ENCODE measurements at regions not wholly inside any gene's neighbourhood (a gene's known extent, or its start where the extent isn't known, plus 50 kb on each side); places are given as distances from the start of the nearest gene placed in this dataset.
"Not testable (repeated sequence)": the region's sequence is repeated elsewhere in the genome, so short reads cannot be mapped to it uniquely, and the experiment has no call there.

- no peak for DNase-seq (ENCODE audit: low read depth)
Observed at GRCh38 chr20:56689318-56689717, 60.2 kb downstream of the TFAP2C start.

- DNase-seq (ENCODE audit: low read depth) = no peak
Observed at GRCh38 chr20:56689852-56690485, 60.9 kb downstream of the TFAP2C start.

- no peak for DNase-seq (ENCODE audit: low read depth)
Observed at GRCh38 chr20:56690531-56691175, 61.5 kb downstream of the TFAP2C start.

- no peak for DNase-seq (ENCODE audit: low read depth)
Observed at GRCh38 chr20:56691325-56691998, 62.4 kb downstream of the TFAP2C start.

GRCh38 chr20:56693217-56693616 lies 64.1 kb downstream of the TFAP2C start:
- DNase-seq (ENCODE audit: low read depth) = no peak

GRCh38 chr20:56697476-56697875 lies 68.4 kb downstream of the TFAP2C start:
- DNase-seq (ENCODE audit: low read depth) = no peak

- no peak for DNase-seq (ENCODE audit: low read depth)
Observed at GRCh38 chr20:56698297-56698696, 69.2 kb downstream of the TFAP2C start.

- no peak for DNase-seq (ENCODE audit: low read depth)
Observed at GRCh38 chr20:56698749-56699148, 69.6 kb downstream of the TFAP2C start.

GRCh38 chr20:56702931-56703840 lies 74.1 kb downstream of the TFAP2C start:
- DNase-seq (ENCODE audit: low read depth) = no peak

- DNase-seq (ENCODE audit: low read depth) = no peak
Observed at GRCh38 chr20:56706867-56707360, 77.8 kb downstream of the TFAP2C start.

- DNase-seq (ENCODE audit: low read depth) = no peak
Observed at GRCh38 chr20:56708991-56709390, 79.9 kb downstream of the TFAP2C start.

- DNase-seq (ENCODE audit: low read depth) = no peak
Observed at GRCh38 chr20:56710125-56710524, 81.0 kb downstream of the TFAP2C start.

GRCh38 chr20:56710577-56710976 lies 81.5 kb downstream of the TFAP2C start:
- not testable (repeated sequence) for DNase-seq (ENCODE audit: low read depth)

- DNase-seq (ENCODE audit: low read depth) = no peak
Observed at GRCh38 chr20:56711018-56711417, 81.9 kb downstream of the TFAP2C start.

GRCh38 chr20:56715309-56715708 lies 86.2 kb downstream of the TFAP2C start:
- DNase-seq (ENCODE audit: low read depth) = no peak

GRCh38 chr20:56715902-56716519 lies 86.9 kb downstream of the TFAP2C start:
- no peak for DNase-seq (ENCODE audit: low read depth)

GRCh38 chr20:56716806-56717205 lies 87.7 kb downstream of the TFAP2C start:
- no peak for DNase-seq (ENCODE audit: low read depth)

GRCh38 chr20:56718816-56719215 lies 89.7 kb downstream of the TFAP2C start:
- no peak for DNase-seq (ENCODE audit: low read depth)

GRCh38 chr20:56720620-56721213 lies 91.6 kb downstream of the TFAP2C start:
- no peak for DNase-seq (ENCODE audit: low read depth)

- peak; percentile 11 for DNase-seq (ENCODE audit: low read depth)
Observed at GRCh38 chr20:56722042-56722441, 92.9 kb downstream of the TFAP2C start.

- no peak for DNase-seq (ENCODE audit: low read depth)
Observed at GRCh38 chr20:56723331-56723730, 94.2 kb downstream of the TFAP2C start.
